HEK293 (cell line): ENCODE measurements at regions not wholly inside any gene's neighbourhood (a gene's known extent, or its start where the extent isn't known, plus 50 kb on each side); places are given as distances from the start of the nearest gene placed in this dataset.

ENCODE experiments used
- CTCF ChIA-PET: fragments of 350-600 bp; formaldehyde crosslinking; extraction: SDS; loops from one replicate; lab custom pipeline; 2021; ENCODE audit warnings: antibody characterized with exemption; lab: Yijun Ruan, JAX
- POLR2A ChIA-PET: fragments of 300-600 bp; formaldehyde crosslinking; extraction: SDS; loops from one replicate; lab custom pipeline; 2020; ENCODE audit warnings: antibody characterized with exemption, inconsistent platforms; lab: Yijun Ruan, JAX
- H3K27ac ChIP-seq: fragments of 200-500 bp; sonication (Bioruptor generic); 2 replicates; pipeline ENCODE4 v1.5.1; 2014; ENCODE audit warnings: low read depth, low read length, control low read depth, inconsistent platforms; ENCODE audit errors: extremely low read depth
- H3K36me3 ChIP-seq, 2 experiments: fragments of 200-500 bp in 1 of 2; sonication (Bioruptor generic) in 1 of 2; 1 replicate in 1 of 2; 2 replicates in 1 of 2; pipeline ENCODE4 v1.5.1; 2014 to 2017; ENCODE audit warnings: inconsistent platforms in 2 of 2, low read length in 2 of 2; ENCODE audit not compliant: control insufficient read depth in 2 of 2, insufficient read depth in 1 of 2
- H3K4me1 ChIP-seq: fragments of 200-500 bp; sonication (Bioruptor generic); 2 replicates; pipeline ENCODE4 v1.5.1; 2014; ENCODE audit warnings: mild to moderate bottlenecking, low read length, inconsistent platforms; ENCODE audit not compliant: control insufficient read depth, insufficient read depth
- H3K4me3 ChIP-seq: 2 replicates; pipeline ENCODE4 v1.5.1; 2011; ENCODE audit warnings: low read depth, mild to moderate bottlenecking, control low read depth, low read length, moderate library complexity
- H3K9me3 ChIP-seq: fragments of 200-500 bp; sonication (Bioruptor generic); 2 replicates; pipeline ENCODE4 v1.5.1; 2014; ENCODE audit warnings: low read depth, low read length, inconsistent platforms; ENCODE audit not compliant: control insufficient read depth, insufficient read depth
- HOXD13 ChIP-seq: sonication (generic); formaldehyde crosslinking; IDR thresholded peaks from 2 replicates; pipeline ENCODE4 v1.8.0; 2022; ENCODE audit warnings: missing genetic modification reagents, borderline replicate concordance
- KLF8 ChIP-seq: fragments of 450-650 bp; formaldehyde crosslinking; IDR thresholded peaks from 2 replicates; pipeline ENCODE4 v1.5.1; 2016; ENCODE audit warnings: missing biosample characterization, missing genetic modification characterization
- SALL2 ChIP-seq: fragments of 450-650 bp; formaldehyde crosslinking; IDR thresholded peaks from 2 replicates; pipeline ENCODE4 v1.5.0; 2017; ENCODE audit warnings: missing biosample characterization, mild to moderate bottlenecking, missing genetic modification characterization, borderline replicate concordance
- SETDB1 ChIP-seq: IDR thresholded peaks from one replicate; pipeline ENCODE4 v1.6.1; 2017; ENCODE audit warnings: mild to moderate bottlenecking, low read length, moderate library complexity, mixed read lengths; ENCODE audit not compliant: insufficient read length
- YY2 ChIP-seq: fragments of 450-650 bp; formaldehyde crosslinking; IDR thresholded peaks from 2 replicates; pipeline ENCODE4 v1.5.1; 2016; ENCODE audit warnings: missing biosample characterization, missing genetic modification characterization
- ZNF19 ChIP-seq: fragments of 450-650 bp; formaldehyde crosslinking; IDR thresholded peaks from 2 replicates; pipeline ENCODE4; 2016; ENCODE audit warnings: missing biosample characterization, missing genetic modification characterization, low read depth
- ZNF223 ChIP-seq: fragments of 450-650 bp; formaldehyde crosslinking; IDR thresholded peaks from 2 replicates; pipeline ENCODE4 v1.5.1; 2016; ENCODE audit warnings: missing biosample characterization, missing genetic modification characterization
- ZNF280D ChIP-seq: fragments of 450-650 bp; formaldehyde crosslinking; IDR thresholded peaks from 2 replicates; pipeline ENCODE4 v1.5.1; 2016; ENCODE audit warnings: missing biosample characterization, missing genetic modification characterization
- ZNF398 ChIP-seq: fragments of 450-650 bp; formaldehyde crosslinking; IDR thresholded peaks from 2 replicates; pipeline ENCODE4 v1.5.1; 2017; ENCODE audit warnings: missing biosample characterization, missing genetic modification characterization
- ZNF529 ChIP-seq: fragments of 450-650 bp; formaldehyde crosslinking; IDR thresholded peaks from 2 replicates; pipeline ENCODE4 v1.5.1; 2017; ENCODE audit warnings: missing genetic modification characterization, missing biosample characterization; ENCODE audit not compliant: insufficient replicate concordance
- ZNF549 ChIP-seq: fragments of 450-650 bp; IDR thresholded peaks from 2 replicates; pipeline ENCODE4 v1.5.1; 2018; ENCODE audit warnings: missing biosample characterization, missing genetic modification characterization, mild to moderate bottlenecking, inconsistent platforms, moderate library complexity
- ZSCAN23 ChIP-seq: fragments of 450-650 bp; formaldehyde crosslinking; IDR thresholded peaks from 2 replicates; pipeline ENCODE4 v1.5.1; 2016; ENCODE audit warnings: missing biosample characterization, missing genetic modification characterization
- TF ChIP-seq, protein P1 (sequence below): fragments of 450-650 bp; formaldehyde crosslinking; IDR thresholded peaks from 2 replicates; pipeline ENCODE4 v1.5.1; 2016; ENCODE audit warnings: missing biosample characterization, missing genetic modification characterization
- TF ChIP-seq, protein P2 (sequence below): fragments of 450-650 bp; formaldehyde crosslinking; IDR thresholded peaks from 2 replicates; pipeline ENCODE4 v1.5.0; 2017; ENCODE audit warnings: missing biosample characterization, missing genetic modification characterization, borderline replicate concordance

GRCh38 chr5:45800331-45800730 lies 104.2 kb upstream of the HCN1 start (continued):
- TF ChIP-seq ZNF280D (tag by site-specific recombination), result no peak

DNA sequence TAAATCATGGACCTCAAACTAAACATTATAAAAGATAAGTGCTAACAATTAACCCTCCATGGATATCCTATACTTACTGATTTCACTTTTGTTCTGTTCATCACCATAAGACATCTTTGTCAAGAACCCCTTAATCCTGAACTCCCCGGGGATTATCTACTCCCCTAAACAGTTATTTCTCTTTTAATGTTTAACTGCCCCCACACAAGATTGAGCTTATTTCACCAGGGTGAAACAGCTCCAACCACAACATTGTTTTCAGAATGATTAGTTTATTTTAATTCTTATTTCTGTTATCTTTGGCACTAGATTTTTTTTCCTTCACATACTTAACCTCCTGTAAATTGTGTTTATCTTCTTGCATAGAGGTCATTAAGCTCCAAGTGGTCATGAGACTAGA lies 103.2 kb upstream of the HCN1 start:
- no peak overlapping the region for H3K27ac ChIP-seq
- H3K4me1 ChIP-seq, result no peaks in the 10 kb centered on the region
- H3K9me3 ChIP-seq, result no peaks in the 10 kb centered on the region; the same call in 1 of the 2 replicates
- ChIA-PET CTCF (no interaction called here), POLR2A (no interaction called here)
- no peak for TF ChIP-seq ZNF19 (tag by site-specific recombination)
- no peak overlapping the region for H3K4me3 ChIP-seq
- H3K36me3 ChIP-seq, result no peaks in the 10 kb centered on the region

- Histone ChIP-seq H3K4me1 (no peaks in the 10 kb centered on the region), H3K9me3 (no peaks in the 10 kb centered on the region; the same call in 1 of the 2 replicates), H3K36me3 (no peaks in the 10 kb centered on the region), H3K4me3 (no peak overlapping the region), H3K27ac (no peak overlapping the region)
- no peak for TF ChIP-seq ZNF398 (tag by site-specific recombination)
- no peak for TF ChIP-seq KLF8 (tag by site-specific recombination)
- CTCF ChIA-PET, result interaction anchor here (0.6 to 1.1 kb wide), 4 partner anchors 17 to 591 kb away, joined by 3 to 4 read pairs (median 3); no protein-coding TSS in a partner anchor
- POLR2A ChIA-PET, result no interaction called here
Observed at GRCh38 chr5:45796959-45797553, 100.9 kb upstream of the HCN1 start.

DNA sequence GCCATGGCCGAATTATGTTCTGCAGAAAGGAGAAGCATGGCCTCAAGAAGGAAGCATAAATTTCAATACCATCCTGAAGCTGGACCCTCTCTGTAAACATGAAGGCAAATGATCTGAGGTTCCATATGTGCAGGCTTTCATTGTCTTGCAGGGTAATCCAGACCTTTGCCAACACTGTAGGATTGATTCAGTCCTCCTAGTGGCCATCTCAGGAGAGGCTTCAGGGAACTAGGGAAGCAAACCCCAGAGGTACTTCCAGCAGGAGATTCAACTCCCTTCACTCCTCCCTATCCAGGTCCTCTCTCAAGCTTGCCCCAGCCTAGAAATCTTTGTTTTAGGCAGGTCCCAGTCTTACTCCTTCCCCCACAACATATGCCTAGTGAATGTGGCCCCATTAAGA lies 99.3 kb upstream of the HCN1 start:
- Histone ChIP-seq H3K4me3 (no peak overlapping the region), H3K9me3 (no peaks in the 10 kb centered on the region; the same call in 1 of the 2 replicates), H3K36me3 (no peaks in the 10 kb centered on the region), H3K27ac (no peak overlapping the region), H3K4me1 (no peaks in the 10 kb centered on the region)
- POLR2A ChIA-PET, result no interaction called here
- CTCF ChIA-PET, result no interaction called here
- TF ChIP-seq ZNF529 (tag by site-specific recombination), result no peak
- TF ChIP-seq, protein P1, sequence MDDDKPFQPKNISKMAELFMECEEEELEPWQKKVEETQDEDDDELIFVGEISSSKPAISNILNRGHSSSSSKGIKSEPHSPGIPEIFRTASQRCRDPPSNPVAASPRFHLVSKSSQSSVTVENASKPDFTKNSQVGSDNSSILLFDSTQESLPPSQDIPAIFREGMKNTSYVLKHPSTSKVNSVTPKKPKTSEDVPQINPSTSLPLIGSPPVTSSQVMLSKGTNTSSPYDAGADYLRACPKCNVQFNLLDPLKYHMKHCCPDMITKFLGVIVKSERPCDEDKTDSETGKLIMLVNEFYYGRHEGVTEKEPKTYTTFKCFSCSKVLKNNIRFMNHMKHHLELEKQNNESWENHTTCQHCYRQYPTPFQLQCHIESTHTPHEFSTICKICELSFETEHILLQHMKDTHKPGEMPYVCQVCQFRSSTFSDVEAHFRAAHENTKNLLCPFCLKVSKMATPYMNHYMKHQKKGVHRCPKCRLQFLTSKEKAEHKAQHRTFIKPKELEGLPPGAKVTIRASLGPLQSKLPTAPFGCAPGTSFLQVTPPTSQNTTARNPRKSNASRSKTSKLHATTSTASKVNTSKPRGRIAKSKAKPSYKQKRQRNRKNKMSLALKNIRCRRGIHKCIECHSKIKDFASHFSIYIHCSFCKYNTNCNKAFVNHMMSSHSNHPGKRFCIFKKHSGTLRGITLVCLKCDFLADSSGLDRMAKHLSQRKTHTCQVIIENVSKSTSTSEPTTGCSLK (tag by site-specific recombination), result no peak
- TF ChIP-seq SALL2 (tag by site-specific recombination), result no peak
- TF ChIP-seq, protein P2, sequence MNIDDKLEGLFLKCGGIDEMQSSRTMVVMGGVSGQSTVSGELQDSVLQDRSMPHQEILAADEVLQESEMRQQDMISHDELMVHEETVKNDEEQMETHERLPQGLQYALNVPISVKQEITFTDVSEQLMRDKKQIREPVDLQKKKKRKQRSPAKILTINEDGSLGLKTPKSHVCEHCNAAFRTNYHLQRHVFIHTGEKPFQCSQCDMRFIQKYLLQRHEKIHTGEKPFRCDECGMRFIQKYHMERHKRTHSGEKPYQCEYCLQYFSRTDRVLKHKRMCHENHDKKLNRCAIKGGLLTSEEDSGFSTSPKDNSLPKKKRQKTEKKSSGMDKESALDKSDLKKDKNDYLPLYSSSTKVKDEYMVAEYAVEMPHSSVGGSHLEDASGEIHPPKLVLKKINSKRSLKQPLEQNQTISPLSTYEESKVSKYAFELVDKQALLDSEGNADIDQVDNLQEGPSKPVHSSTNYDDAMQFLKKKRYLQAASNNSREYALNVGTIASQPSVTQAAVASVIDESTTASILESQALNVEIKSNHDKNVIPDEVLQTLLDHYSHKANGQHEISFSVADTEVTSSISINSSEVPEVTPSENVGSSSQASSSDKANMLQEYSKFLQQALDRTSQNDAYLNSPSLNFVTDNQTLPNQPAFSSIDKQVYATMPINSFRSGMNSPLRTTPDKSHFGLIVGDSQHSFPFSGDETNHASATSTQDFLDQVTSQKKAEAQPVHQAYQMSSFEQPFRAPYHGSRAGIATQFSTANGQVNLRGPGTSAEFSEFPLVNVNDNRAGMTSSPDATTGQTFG (tag by site-specific recombination), result no peak
- TF ChIP-seq ZSCAN23 (tag by site-specific recombination), result no peak
- no peak for TF ChIP-seq HOXD13
- no peak for TF ChIP-seq YY2
- TF ChIP-seq ZNF223 (tag by site-specific recombination), result no peak
- no peak for TF ChIP-seq SETDB1
- no peak for TF ChIP-seq ZNF280D (tag by site-specific recombination)
- no peak for TF ChIP-seq ZNF549
